D341Med (cell line): ENCODE measurements at regions not wholly inside any gene's neighbourhood (a gene's known extent, or its start where the extent isn't known, plus 50 kb on each side); places are given as distances from the start of the nearest gene placed in this dataset.

Experiments used
- DNase-seq: peaks from one replicate; pipeline ENCODE4 v3.0.0; 2012; ENCODE audit warnings: low spot score

- DNase-seq, result no peak
These were observed 105.6 kb downstream of the GTPBP8 start for GRCh38 chr3:113096188-113096892.

DNA sequence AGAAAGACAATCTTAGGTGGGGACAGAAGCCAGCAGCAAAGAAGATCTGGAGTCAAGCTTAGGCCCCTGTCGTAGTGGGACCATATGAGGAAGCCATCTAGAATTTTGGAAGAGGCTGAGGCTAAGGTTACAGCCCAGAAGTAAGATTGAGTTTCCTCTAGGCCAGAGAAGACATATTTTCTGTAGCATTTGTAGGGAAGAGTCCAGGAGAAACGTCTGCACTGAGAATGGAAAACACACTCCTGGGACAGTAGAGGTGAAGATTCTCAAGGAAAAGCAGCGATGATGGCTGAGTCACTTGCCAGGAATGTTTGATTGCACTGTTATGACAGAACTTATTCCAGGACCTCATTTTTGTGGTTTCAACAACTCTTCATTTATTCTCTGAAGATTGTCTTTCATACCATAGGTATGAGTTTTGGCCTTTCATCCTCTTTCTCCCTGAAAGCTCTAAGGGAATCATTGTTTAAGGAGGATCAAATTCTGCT, 107.2 kb downstream of the GTPBP8 start:
- DNase-seq, result no peak

DNA sequence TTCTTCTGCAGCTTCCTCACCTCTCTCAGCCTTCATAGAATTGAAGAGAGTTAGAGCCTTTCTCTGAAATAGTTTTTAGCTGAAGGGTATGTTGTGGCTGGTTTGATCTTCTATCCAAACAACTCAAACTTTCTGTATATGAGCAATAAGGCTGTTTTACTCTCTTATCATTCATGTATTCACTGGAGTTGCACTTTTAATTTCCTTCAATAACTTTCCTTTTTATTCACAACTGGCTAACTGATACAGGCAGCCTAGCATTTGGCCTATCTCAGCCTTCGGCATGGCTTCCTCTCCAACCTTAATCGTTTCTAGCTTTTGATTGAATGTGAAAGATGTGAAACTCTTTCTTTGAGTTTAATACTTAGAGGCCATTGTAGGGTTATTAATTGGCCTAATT, 109.3 kb downstream of the GTPBP8 start:
- DNase-seq, result no peak

DNA sequence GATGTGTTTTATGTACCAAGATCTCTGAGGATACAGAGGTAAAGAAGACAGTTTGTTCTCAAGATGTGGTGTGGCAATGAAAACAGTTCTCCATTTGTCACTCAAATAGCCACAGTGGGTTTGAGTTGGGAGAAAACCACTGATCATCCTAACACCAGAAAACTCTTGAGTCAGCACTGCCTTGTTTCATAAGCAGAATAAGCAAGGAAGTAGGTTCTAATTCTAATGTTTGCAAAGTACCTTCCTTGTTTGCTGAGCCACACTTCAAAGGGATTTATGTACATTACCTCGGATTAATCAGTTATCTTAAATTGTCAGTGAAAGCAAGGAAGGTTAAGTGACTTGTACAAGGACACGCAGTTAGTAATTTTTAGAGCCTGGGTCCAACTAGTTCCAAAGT, 107.8 kb upstream of the BOC start:
- DNase-seq, result no peak

DNA sequence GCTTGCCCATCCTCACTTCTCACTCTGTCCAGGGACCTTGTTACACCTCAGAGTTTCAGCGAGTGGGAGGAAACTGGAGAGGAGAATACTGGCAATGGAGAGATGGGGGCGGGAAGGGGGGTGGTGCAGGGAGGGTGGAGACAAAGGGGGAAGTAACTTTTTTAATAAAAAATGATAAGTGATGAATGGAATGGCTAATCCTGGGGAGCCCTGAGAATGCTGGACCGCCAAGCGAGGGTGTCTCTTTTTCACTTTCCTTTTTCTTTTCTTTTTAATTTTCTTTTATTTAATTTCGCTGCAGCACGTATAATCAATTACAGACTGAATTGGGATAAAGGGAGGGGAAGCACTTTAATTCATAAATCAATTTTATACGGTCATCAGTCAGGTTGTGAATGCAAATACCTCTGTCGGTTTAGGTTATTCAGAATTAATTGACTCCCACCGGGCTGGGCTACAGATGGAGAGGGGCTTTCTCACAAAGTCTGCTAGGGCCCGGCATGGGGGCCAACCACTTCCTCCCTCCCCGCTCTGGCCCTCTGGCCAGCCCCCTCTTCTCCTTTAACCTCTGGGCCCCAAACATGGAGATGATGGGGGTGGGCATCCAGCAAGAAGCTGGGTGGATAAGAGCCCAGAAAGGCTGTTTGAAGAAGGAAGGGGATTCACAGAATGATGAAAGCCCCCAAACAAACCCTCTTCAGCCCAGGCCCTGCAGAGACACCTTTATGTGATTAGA, 106.8 kb upstream of the BOC start:
- no peak for DNase-seq

- DNase-seq, result no peak
These were observed 106.3 kb upstream of the BOC start for GRCh38 chr3:113105093-113105449.

- no peak for DNase-seq
These were observed 105.2 kb upstream of the BOC start for GRCh38 chr3:113105966-113106660.

- no peak for DNase-seq
These were observed 101.1 kb upstream of the BOC start for GRCh38 chr3:113110267-113110666.

- no peak for DNase-seq
These were observed 100.2 kb upstream of the BOC start for GRCh38 chr3:113111011-113111707.

- no peak for DNase-seq
These were observed 98.0 kb upstream of the BOC start for GRCh38 chr3:113113361-113113760.

DNA sequence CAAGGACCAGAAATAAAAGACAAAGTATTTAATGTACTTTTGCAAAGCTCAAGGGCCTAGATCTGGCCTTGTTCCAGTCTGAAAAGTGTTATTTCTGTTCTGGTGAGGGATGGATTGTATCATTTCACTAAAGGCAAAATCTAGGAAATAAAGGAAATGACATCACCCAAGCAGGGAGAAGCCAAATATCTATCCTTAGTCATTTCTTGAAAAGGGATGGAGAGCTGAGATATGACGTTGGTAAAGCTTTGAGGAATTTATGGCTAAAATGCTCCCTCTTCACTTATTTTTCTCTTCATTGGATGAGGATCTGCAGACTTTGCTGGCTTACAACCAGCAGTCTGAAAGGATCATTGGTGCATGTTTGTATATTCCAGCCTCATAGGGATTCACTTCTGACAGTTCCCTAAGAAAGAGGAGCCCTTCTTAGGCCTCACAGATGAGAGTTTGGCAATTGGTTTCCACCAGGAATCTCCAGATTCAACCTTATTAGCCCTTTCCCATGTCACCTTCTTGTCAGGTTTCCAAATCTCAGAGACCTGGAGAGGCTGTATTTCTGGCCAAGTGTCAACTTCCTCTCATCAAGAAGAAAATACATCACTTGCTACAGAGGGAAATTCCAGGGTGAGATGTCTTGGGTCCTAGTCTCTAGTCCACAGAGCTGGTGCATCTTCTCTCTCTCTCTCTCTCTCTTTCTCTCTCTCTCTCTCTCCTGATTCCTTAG, 93.7 kb upstream of the BOC start:
- DNase-seq, result no peak

GRCh38 chr3:113118336-113118735, 93.0 kb upstream of the BOC start:
- no peak for DNase-seq

DNA sequence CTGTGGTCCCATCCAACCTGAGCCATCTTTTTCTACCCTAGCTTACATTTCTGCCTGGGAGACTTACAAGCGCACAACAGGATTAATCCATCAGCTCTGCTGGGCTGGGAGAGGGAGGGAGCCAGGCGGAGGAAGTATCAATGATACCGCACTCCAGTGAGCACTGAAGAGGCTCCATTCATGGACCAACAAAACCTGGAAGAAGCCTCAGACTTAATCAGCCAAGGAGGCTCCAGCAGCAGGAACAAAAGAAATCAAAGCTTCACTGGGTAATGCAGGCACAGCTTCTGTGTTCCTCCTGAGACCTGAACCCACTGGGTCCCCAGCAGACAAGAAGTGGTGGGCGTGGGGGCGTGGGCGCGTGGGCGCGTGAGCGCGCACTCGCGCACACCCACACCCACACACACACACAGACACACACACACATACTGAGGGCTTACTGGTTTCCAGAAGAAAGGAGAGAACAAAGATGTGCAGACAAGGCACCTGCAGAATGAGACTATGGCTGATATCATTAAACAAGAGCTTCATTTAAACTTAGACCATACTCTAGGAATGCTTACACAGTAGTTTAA, 87.0 kb upstream of the BOC start:
- DNase-seq, result peak; percentile 36

DNA sequence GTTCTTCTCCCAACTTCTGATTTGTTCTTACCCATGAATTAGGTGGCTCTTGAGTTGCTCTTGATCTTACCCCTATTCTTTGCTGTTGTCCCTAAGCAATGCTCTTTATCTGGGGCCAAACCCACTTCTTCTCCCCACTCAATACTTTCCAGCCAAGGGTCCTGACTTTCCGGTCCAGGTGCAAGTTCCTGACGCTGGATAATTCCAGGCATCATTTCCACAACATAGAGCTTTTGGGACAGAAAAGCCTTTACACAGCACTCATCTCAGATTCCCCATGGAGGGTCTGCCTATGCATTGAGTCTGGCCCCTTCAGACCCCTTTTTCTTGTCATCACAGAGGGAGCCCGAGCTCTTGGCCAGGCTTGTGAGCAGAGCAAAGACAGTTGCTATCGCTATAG, 85.4 kb upstream of the BOC start:
- DNase-seq, result no peak

DNA sequence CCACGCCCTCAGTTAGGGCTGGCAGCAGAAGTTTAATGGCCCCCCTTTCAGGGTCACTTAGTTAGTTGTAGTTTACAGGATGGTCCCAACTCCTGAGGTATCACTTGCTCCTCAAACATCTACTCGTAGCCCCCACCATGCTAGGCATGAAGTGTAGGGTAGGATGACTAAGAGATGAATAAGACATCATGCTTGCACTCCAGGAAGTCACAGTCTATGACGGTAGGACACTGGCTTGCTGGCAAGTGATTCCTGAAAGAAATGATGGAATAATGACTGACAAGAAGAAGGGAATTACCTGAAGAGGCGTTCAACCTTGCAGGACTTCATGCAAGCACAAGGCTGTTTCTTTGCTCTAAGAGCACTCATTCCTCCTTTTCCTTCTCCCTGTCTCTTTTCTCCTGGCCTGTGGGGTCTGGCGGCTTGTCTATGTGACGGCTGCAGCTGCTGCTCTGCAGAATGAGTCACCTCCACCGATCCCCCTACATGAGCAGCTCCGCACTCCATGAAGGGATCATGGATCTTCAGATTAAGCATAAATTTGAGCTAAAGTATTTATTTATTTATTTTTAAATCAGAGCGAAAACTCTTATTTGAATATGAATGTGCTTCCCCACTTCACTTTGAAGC, 82.9 kb upstream of the BOC start:
- no peak for DNase-seq

GRCh38 chr3:113129168-113129567, 82.2 kb upstream of the BOC start:
- no peak for DNase-seq

GRCh38 chr3:113132571-113132996, 78.8 kb upstream of the BOC start:
- DNase-seq, result no peak

GRCh38 chr3:113133140-113133539, 78.2 kb upstream of the BOC start:
- no peak for DNase-seq

DNA sequence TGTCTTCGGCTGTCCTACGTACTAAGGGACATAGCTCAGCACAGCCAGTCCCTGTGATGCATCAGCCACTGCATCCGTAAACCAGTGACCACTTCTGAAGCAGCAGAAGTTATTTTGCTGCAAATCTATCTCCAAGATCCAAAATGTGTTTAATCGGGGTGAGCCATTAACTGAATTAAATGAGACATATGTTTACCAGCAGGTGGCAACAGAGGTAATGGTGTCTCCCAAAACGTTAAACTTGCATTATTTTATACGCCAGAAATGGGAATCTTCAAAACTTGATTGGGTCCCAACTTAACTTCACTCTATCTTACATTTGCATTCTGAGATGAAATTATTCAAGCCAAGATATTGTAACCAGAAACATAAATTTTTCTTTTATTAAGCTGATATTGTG, 75.3 kb upstream of the BOC start:
- DNase-seq, result peak; percentile 42

DNA sequence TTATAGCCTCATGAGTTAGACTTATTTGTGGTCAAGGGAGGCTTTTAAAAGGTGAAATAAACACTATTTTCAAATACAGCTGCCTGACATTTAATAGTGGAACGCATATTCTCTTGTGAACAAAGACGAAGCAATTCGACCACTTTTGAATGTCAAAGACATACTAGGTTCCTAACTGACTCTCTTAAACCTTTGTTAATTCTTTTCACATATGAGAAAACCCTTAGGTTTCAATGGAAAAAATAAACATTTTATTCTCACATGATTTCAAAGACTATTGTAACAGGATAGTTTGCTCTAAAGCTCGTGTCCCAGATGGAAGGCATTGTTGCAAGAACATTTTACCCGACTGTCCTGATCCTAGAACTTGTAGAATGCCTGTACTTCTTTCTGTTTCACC, 74.8 kb upstream of the BOC start:
- no peak for DNase-seq
